HG03354 (cell line): ENCODE measurements at regions not wholly inside any gene's neighbourhood (a gene's known extent, or its start where the extent isn't known, plus 50 kb on each side); places are given as distances from the start of the nearest gene placed in this dataset.

Experiments used
- ATAC-seq: cut with Tn5 transposase; IDR thresholded peaks from one replicate; pipeline ENCODE4 v1.9.1; 2021; ENCODE audit warnings: mild to moderate bottlenecking; ENCODE audit not compliant: unreplicated experiment, poor library complexity, severe bottlenecking

DNA sequence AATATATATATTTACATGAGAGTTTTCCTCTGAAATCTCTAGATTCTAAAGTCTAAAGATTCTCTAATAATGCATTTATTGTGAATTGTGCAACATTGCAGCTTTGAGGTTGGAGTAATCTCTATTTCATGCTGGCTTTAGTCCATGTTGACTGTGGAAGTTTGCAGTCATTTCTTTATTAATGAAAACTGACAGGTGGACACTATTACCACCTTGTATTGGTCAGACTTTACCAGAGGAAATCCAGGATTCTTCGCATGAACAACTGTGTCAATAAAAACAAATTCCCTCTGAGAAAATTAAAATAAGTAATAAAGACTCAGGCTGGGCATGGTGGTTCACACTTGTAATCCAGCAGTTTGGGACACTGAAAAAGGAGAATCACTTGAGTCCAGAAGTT lies 274.1 kb downstream of the SHQ1 start:
- no peak for ATAC-seq

DNA sequence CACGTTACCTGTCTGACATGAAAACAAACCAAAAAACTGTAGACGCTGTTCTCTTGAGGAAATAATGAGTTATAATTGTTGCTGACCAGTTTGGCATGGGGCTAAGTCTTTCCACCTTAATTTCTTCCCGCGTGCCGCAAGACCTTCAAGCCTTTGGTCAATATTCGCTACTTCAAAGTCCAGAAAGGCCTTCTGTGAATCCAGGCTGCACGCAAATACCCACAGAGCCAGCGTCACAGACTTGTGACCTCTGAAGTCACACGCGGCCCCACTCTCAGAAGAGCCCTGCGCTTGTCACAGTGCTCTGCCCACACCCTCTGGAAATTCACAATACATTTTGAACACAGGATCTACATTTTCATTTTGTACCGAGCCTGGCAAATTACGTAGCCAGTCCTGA lies 275.2 kb downstream of the SHQ1 start:
- ATAC-seq = no peak

- no peak for ATAC-seq
These were observed 275.7 kb downstream of the SHQ1 start for GRCh38 chr3:72572489-72573007.

GRCh38 chr3:72571638-72572114 lies 276.6 kb downstream of the SHQ1 start:
- ATAC-seq = no peak

GRCh38 chr3:72571052-72571451 lies 277.2 kb downstream of the SHQ1 start:
- ATAC-seq = no peak

- ATAC-seq = no peak
These were observed 278.3 kb downstream of the SHQ1 start for GRCh38 chr3:72569754-72570440.

- ATAC-seq = no peak
These were observed 280.2 kb downstream of the SHQ1 start for GRCh38 chr3:72568083-72568482.

DNA sequence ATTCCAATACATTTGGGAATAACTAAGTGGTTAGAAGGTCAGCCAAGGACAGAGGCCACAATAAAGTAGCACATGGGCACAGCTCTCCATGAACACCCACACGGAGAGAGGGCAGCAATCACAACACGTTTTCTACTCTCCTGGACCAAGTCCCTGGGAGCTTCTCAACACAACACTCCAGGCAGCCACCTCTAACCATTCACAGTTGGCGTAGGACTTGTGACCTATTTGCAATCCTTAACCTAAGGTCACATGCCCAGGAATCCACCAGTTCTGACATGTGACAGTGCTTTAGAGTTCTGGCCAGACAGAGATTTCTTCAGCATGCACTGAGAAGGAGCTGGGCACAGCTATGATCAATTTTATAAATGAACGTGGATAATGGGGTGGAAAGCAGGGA lies 280.8 kb downstream of the SHQ1 start:
- no peak for ATAC-seq

DNA sequence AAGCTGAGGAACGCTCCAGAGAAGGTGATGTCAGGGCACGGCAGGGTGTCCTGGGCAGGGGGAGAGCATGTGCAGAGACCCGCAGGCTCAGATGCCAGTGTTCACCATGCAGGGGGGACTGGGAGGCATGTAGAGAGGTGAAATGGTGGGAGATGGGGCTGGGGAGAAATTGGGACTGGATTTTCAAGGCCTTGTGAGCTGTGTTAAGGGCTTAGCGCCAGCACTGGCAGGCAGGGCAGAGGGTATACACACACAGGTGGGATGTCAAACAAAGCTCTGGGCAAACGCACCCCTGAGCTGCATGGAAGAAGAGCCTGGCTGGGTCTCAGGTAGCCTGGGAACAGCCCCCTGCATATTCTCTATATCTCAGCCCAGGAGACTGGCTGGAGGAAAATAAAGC lies 282.7 kb downstream of the SHQ1 start:
- ATAC-seq = no peak

GRCh38 chr3:72563690-72564370 lies 284.4 kb downstream of the SHQ1 start:
- ATAC-seq = no peak

GRCh38 chr3:72560846-72561675 lies 287.2 kb downstream of the SHQ1 start:
- ATAC-seq = no peak

GRCh38 chr3:72559385-72559784 lies 288.9 kb downstream of the SHQ1 start:
- ATAC-seq = no peak

- no peak for ATAC-seq
These were observed 290.2 kb downstream of the SHQ1 start for GRCh38 chr3:72558001-72558400.

GRCh38 chr3:72555714-72556113 lies 292.5 kb downstream of the SHQ1 start:
- no peak for ATAC-seq

DNA sequence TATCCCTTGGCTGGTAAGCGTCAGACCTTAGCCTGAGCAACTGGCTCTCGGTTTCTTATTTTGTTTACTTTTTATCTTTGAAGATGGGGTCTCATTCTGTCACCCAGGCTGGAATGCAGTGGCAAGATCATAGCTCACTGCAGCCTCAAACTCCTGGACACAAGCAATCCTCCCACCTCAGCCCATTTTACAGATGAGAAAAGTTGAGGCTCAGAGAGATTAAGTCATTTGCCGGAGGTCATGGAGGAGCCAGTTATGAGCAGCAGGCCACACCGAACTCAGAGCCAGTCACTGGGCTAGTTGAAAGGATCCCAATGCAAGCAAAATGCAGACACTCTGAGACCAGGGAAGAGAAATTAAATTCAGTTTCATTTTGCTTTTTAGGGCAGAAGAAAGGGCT lies 293.6 kb downstream of the SHQ1 start:
- no peak for ATAC-seq

DNA sequence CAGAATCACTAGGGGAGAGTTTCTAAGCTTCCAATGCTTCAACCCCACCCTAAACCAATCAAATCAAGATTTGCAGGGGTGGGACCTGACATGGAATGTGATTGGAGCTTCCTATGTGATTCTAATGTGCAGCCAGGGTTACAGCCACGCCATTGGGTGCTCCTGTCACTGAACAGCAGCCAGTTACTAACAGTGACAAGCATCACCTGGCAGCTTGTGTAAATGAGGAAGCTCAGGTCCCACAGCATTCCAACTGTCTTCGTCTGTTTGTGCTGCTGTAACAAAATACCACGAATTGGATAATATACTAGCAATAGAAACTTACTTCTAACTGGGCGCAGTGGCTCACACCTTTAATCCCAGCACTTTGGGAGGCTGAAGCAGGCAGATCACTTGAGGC lies 294.9 kb downstream of the SHQ1 start:
- no peak for ATAC-seq

- ATAC-seq = no peak
These were observed 297.5 kb downstream of the SHQ1 start for GRCh38 chr3:72550582-72551262.

DNA sequence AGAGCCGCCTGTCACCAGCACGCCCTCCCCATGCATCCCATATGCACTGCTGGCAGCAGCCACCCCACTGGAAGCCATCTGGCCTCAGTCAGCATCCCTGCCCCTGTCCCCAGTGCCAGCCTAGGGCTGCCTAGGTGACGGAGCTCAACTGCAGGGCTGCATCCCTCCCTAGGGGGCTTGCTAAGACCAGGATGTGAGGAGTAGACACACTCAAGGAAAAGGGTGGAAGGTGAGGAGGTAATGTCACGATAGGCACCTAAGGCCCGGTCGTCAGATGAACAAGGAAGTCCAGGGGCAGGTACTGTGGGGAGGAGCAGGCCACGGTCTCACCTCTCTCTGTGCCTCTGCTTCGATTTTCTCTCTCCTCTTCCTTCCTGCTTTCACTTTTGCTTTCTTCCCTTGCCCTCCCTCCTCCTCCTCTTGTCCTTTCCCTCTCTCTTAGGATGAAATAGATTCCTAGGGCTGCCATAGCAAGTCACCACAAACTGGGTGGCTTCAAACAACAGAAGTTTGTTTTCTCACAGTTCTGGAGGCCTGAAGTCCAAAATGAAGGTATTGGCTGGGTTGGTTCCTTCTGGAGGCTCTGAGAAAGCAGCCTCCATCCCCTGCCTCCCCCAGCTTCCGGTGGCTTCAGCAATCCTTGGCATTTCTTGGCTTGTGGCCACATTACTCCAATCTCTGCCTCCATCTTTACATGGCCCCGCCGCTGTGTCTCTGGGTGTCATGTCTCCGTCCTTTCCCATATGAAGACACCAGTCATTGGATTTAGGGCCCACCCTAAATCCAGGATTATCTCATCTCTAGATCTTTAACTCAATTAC lies 298.3 kb downstream of the SHQ1 start:
- no peak for ATAC-seq

DNA sequence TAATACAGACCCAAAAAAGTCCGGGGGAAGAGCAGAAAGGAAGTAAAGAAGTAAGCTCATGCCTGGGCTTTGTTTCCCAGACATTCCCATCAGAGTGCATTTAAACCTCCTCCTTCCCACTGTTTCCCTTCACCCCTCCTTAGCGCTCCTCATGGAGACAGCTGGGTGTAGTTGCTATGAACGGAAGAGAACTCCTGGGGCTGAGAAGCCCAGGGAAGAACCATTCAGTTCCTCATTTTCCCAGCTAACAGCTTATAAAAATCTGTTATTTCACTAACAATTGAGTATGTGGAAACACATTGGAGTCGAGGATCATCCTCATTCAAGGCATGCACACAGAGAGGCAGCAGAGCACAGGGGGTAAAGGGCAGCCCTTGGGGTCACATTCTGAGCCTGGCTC lies 299.3 kb downstream of the SHQ1 start:
- ATAC-seq = no peak
